Islet of Langerhans (tissue), 1 donor: ENCODE measurements at regions not wholly inside any gene's neighbourhood (a gene's known extent, or its start where the extent isn't known, plus 50 kb on each side); places are given as distances from the start of the nearest gene placed in this dataset.
"Not testable (repeated sequence)": the region's sequence is repeated elsewhere in the genome, so short reads cannot be mapped to it uniquely, and the experiment has no call there.

Experiments
- FAIRE-seq: peaks from one replicate; lab custom pipeline; 2011; peaks lifted over from hg19 to GRCh38; lab: Jason Lieb, UNC

DNA sequence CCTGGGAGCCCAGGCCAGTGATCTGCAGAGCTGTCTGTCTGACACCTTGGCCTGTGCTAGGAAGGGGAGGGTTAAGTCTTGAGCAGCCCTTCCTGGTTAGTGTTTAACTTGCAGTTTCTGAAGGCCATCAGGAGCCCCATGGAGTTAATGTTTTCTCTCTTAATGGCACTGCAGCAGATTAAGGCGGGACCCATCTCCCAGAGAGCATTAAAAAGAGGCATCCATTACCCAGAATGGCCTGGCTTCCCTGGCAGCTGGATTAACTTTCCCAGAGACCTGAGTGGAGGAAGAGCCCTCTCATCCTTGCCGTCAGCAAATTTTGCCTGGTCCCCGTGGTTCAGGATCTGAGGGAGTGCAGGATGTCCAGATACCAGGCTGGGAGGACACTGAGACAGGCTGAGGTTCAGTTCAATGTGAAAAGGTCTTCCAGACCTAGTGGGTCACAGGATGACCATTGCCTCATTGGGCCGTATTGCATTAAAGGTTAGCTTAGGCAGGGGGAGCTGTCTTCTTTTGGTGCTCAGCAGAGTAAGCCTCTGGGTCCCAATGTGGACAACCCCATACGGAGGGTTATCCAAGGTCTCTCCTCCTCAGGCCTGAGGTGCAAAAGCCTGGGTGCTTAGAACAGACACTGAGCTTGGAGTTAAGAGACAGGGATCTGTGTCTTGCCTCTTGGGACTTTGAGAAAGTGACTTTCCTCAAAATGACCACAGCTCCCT lies 522.6 kb downstream of the PTPRU start:
- no peak for FAIRE-seq

DNA sequence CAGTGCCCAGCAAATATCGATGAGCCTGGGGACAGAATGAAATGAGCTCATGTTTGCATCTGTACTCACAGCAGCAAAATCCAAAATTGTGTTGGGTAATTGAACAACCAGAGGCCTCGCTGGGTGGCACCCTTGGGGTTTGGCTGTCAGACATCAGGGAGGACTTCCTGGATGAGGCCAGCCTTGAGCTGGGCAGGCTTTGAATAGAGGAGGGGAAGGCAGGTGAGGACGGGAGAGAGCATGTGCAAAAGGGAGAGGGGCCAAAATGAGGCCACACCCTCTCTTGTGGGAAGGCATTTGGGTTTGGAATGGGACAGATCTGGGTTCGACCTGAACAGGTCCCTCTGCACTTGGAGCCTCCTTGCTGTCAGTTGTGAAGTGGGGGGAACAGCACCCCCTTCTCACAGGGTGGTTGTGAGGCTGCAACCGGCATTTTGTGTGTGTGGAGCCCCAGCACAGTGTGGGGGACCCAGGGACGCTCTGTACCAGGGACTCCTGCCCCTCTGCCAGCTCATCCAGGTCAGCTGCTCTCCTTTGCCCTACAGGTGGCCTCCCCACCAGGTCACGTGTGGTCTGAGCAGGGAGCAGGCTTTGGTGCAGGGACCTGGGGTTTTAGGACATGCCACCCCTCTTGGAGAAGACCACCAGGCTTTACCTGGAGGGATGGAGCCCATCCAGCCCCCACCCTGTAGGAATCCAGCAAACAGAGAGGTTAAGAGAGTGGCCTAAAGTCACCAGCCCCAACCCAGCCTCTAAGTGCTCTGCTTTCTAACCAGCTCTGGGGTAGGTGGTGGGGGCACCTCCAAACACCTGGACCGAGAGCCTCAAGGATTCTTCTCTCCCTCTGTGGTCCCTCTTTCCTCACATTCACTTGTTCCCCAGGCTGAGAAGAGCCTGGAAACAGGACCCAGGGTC lies 521.8 kb downstream of the PTPRU start:
- FAIRE-seq: no peak

DNA sequence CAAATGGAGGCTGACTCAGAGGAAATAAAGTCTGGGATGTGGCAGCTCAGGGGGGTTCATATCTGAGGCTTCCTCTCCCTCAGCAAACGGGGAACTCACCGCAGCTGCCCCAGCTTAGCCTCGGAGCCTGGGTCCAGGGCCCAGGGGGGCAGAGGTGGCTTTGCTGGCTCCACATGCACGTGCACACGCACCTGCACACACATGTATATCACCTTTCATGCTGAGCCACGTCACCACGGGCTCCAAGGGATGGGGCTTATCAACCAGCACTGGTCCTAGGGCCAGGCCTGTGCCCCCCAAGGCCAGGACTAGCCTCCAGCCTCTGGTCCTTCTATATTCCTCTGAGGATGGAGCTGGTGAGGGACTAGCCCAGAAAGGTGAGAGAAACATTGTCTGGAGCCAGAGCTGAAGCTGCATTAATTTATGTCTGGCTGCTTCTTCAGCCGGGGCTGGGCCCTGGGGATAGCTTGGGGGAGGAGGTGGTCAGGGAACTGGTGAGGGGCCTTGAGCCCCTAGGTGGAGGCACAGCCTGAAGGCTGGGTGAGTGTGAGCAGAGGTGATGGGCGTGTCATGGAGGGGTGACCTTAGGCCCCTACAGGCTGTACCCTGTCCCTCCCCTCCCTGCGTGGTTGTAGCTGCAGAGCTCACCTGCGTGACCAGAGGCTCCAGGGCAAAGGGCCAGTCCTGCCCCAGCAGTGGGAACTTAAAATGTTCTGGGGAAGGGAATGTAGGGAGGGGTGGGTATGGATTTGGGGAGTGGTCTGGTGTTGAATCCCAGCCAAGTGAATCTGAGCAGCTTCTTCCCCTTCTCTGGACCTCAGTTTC lies 520.8 kb downstream of the PTPRU start:
- no peak for FAIRE-seq

DNA sequence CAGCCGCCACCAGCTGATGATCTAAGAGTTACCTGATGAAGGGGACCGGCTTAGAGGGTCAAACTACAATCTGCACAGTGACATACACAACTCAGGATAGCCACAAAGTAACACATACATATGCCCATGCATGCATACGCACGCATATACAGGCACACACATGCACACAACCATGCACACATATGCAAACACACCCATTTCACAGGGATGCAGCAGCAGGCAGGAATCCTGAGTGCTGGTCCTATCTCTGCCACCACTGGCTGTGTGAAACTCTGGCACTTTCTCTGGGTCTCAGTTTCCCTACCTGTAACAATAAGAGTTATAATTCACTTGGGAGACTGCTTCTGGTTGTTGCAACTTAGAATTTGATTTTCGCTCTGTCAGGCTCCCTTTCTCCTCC lies 520.2 kb downstream of the PTPRU start:
- FAIRE-seq: no peak

DNA sequence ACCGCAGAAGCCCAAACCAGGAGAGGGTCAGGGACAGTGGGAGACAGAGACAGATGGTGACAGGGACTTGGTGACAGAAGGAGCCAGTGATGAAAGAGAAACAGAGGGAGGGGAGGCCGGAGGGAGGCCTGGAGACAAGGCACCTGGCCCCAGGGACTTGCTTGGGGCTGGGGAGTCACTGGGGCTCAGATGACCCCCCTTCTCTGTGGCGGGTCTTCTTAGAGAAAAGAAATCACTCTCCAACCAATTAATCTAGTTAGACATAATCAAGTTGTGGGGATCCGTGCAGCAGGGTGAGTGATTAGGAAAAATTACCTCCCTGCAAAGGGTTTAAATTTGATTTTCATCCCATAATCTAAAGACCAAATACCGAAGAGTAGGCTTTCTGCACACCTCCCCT lies 519.8 kb downstream of the PTPRU start:
- FAIRE-seq: no peak

DNA sequence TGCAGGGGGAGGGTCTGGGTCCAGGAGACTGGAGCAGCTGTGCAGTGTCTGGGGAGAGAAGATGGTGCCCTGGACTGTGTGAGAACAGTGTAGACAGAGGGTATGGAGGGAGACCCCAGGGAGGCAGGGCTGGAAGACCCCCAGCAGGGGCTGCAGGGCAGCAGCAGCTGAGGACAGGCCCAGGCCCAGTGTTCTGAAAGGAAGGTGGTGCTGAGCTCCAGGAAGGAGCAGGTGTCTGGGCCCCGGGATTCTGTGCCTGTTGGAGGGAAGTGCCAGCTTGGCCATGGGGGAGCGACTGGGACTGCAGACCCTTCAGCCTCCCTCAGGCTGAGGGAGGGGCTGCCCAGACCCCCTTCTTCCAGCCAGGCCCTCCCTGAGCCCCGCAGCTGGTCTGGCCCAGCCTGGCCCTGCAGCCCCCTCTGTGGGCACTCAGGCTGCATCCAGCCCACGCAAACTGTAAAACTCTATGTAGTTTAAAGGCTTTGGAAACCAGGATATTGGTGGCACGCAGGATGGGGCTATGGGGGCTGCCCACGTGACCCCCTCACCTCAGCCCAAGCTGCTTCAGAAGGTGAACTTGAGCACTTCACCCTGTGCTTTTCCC lies 519.2 kb downstream of the PTPRU start:
- FAIRE-seq: not testable (repeated sequence)

DNA sequence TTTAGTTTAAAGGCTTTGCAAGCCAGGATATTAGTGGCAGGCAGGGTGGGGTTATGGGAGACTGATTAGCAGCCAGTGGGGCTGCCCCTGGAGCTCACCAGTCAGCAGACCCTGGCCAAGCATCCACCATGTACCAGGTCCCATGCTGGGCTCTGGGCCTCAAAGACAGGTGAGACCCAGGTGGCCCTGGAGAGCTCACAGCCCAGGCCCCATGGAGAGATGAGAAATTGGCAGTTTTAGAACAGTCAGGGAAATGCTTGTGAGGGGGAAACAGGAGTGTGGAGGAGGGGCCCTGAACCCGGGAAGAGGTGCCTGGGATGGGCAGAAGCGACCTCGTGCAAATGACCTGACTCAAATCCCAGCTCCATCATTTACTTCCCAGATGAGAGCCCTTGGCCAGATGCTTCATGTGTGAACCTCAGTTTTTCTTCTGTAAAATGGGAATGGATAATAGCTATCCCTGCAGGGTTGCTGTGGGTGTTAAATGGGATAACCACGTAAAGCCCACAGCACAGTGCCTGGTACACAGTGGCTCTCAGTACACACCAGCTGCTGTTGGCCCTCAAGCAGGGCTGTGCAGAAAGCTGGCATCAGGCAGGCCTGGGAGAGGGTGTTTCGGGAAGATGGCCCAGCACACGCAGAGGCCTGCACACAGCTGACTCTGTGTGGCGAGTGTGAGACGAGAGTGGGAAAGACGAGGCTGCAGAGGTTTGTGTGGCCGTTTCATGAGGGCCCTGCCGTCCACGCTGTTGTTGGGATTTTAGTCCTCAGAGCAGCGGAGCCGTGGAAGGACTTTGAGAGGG lies 518.5 kb downstream of the PTPRU start:
- FAIRE-seq: no peak

DNA sequence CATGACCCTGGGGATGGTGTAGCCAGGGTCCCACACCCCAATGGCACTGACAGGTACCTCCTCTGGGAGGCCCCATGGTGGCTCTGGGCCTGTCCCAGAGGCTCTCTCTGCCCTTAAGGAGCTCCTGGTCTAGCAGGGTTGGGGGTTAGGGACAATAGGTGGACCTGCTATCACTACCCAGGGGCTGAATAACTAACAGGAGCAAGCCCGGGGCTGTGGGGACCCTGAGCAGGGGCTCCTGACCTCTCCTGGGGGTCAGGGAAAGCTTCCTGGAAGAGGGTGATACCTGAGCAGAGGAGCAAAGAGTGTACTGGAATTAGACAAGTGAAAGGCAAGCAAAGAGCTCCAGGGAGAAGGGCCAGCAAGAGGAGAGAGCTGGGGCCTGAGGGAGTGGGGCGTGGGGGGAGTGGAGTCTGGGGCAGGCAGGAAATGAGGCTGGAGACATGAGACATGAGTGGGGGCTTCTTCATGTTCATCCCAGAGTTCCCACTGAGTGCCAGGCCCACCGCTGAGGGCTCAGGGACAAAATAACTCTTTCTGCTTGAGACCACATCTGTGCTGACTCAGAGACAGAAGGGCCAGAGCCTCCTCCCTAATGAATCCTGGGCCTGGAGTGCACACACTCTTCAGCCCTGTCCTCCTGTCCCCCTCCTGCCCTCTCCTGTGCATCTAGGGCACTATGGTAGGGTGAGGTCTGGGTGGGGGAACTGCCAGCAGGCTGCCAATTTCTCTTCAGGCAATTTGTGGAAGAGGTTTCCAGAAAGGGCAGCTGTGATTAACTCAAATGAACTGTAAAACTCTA lies 517.6 kb downstream of the PTPRU start:
- FAIRE-seq: no peak

DNA sequence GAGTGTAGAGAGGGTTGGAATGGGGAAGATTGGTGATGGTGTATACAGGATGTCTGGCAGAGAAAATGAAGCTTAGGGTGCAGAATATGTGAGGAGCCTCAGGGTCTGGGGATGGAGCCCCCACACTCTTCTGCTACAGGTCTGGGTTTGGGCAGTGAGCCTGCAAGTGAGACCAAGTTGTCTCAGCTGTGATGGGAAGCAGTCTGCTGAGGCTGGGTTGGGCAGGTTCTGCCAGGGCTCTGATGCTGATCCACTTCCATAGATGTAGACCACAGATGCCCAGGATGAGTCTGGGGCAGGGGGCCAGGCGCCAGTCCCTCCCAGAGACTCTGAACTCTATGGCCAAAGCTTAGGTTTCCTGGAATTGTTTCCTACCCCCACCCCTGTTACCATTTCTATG lies 516.9 kb downstream of the PTPRU start:
- no peak for FAIRE-seq

DNA sequence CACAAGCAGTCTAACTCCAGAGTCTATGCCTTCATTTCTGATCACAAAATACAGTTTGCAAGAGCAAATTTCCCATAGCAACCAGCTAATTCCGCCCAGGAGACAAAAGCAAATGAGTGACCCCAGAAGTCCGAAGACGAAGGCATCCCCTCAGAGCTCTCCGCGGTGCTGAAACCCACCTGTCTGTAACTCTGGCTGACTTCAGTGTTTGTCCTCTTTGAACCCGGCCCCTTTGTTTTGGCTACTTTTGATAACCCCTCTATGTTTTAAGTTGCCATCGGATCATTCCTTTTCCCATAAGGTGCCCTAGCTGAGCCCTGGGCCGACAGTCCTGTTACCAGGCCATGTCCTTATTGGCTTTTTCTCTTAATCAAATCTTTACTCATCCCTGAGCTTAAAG lies 515.8 kb downstream of the PTPRU start:
- FAIRE-seq: no peak

DNA sequence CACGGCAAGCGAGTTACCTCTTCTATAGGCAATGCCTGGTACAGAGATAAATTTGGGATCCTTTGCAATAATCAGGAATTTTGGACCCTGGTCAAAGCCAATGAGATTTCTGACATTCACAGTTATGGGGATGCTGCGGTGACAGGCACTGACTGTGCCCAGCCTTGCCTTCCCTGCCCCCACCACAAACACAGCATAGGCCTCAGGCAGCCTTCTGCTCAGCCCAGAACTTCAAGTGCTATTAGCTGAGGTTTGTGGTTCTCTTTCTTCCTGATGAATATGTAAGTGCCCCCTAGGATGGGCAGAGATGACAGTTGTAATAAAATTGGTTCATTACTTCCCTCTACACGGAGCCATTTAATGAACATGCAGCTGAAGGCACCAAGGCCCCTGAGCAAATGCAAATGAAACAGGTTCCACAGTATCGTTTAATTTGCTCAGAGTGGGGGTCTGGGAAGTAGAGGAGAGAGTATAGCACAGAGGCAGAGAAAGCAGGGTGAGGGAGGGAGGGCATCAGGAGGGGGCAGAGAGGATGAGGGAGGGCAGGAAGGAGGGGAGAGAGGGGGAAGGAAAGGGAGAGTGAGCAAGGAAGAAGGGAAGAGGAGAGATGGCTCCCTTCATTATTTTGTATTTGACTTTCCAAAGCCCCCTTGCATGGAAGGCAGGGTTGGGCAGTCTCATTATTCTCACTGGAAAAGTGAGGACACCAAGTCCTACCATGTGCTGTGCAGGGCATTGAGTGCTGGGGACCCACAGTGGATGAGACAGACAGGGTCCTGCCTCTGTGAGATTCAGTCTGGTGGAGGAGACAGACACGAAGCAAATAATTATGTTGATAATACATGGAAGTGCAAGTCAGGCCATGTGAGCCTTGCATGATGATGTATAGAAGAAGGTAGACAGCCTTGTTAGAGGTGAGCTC lies 513.0 kb downstream of the PTPRU start:
- no peak for FAIRE-seq

DNA sequence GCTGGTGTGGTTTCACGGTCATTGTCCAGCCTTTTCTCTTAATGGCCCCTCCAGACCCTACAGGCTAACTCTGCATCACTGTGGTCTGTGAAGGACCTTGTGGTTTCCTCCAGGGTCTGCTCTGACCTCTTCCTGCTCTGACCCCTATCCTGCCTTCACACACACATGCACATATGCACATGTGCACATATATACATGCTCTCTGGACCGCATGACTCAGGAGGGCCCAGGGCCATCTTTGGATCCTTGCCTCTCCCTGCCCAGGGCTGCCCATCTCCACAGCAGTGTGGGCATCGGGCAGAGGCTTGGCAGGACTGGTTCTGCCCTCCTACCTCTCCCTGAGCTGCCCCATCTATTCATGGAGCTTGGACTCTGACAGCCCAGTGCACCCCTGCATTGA lies 510.9 kb downstream of the PTPRU start:
- no peak for FAIRE-seq

DNA sequence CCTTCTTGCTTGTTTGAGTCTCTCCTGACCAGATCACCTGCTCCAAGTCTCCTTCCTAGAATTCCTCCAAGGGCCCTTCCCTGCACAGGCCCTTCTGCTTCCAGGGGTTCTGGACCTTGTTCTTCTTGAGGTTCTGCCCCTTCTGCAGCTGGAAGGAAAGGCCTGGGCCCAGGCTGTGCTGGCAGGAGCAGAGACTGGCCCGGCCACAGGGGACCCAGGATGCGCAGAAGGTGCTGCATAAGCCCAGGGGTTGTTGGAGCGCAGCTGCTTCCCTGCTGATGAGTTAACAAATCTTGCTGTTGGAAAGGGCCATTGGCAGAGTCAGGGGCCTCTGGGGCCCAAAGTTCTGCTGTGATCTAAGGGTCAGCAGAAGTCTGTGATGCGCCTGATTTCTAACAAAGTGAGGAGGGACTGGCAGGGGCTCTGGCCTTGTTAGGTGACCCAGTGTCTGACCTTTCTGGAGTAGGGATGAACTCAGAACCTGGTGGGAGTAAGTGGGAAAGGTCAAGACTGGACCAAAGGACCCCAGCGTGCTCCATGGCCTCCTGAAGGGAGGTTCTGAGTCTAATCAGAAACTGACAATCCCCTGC lies 509.8 kb downstream of the PTPRU start:
- FAIRE-seq: no peak

DNA sequence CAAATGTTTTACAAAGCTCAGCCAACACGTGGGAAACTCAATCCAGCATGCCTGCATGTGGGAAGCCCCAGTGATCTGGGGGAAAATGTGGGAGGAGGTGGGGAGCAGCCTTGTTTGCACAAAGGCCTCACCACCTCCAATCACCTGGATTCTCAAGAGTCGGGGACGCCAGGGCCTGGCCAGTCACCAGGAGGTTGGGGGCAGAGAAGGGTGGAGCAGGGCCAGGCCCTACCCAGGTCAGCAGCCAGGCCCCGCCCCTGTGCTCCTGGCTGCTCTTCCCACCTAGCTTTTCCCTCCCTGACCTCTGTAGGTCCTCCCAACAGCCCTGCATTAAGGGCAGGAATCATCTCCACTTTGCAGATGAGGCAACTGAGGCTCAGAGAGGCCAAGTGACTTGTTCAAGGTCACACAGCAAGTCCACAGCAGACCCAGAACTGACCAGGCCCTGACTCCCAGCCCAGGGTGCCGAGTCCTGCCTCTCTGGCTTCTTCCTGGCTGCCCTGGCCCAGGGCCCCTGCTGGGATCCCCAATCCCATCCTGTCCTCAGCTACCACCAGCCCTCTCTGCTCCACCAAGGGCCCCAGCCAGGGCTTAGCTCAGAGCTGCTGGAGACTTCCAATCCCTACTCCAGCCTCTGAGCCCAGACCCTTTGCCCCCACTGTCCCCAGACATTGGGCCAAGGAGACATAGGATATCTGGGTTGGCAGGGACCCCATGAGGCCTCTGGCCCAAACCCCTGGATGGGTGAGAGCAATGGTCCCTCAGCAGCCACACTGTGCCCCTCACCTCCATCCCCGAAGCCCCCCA lies 508.6 kb downstream of the PTPRU start:
- no peak for FAIRE-seq

DNA sequence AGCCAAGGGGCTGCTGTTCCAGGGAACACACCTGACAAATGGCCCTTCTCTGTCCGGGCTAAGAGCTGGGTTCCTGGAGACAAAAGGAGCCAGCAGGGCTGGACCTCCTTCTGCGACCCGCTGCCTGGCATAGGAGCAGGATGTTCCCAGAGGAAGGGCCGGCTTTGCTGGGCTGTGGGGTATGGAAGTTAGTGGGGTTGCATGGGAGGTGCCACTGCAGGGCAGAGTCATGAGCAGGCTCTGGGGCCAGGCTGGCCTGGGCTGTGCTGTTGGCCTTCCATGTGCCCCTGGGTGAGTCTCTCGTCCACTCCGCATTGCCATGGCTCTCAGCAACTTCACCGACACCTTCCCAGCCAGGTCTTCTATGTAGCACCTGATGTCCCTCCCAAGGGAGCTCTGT lies 507.6 kb downstream of the PTPRU start:
- no peak for FAIRE-seq

DNA sequence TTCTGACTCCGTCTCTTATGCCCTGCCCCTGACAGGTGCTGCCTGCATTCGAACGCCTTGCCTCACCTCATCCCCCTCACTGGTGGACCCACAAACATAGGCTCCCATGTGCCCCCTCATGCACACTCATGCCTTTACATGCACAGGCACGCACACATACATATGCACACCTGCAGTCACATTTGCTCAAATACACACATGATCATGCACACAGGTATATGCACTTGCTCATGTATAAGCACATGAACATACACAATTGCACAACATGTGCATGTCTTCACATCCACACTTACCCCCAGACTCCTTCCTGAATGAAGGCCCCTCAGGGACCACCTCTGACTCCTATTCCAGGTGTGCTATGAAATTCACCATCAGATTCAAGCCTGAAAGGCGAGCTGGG lies 506.9 kb downstream of the PTPRU start:
- no peak for FAIRE-seq

DNA sequence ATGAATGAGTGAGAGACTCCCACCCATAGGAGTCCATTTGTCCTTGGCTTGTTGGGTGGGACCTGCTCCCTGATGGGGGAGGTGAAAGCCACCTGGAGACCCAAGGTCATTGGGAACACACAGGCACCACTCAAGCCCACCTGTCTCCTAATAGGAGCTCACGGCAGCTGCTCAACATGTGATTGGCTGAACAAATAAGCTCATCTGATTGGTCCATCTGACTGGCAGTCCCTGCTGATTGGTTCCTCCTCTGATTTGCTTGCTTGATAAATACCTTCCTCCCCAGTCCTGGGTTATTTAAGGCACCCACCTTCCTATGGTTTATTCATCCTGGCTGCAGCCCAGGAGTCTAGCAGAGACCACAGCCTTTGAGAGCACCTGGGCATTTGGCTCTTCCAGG lies 502.9 kb downstream of the PTPRU start:
- FAIRE-seq: no peak

DNA sequence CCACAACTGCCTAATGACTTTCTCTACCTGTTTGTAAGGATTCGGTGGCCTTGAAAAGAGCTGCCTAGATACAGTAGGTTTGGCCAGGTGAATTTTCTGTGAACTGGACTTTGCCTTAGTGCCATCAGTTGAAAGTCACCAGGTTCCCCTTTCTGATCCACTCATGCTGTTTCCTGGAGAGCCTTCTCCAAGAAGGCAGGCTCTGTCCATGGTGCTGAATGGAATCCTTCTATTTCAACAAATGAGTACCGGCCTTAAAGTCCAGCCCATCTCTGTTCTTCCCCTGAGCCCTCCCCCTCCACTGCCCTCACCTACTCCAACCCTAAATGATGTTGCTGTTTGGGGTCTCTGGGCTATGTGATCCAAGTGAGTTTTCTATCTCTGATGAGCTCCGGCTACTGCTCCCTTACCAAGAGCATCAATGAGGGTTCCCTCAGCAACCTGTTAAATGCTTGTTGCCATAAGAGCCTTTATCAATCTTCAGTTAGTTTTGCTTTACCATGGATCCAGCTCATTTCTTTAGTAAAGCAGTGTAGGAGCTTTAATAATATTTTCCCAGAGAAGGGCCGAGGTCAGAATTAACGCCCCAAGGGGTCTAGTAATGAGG lies 500.4 kb downstream of the PTPRU start:
- no peak for FAIRE-seq
